Lower leg skin (tissue), 4 donors: ENCODE measurements at regions not wholly inside any gene's neighbourhood (a gene's known extent, or its start where the extent isn't known, plus 50 kb on each side); places are given as distances from the start of the nearest gene placed in this dataset.

Experiments
- DNase-seq, 2 donors: peaks; one replicate each; pipeline ENCODE4 v3.0.0-alpha.2; 2019; ENCODE audit warnings: low spot score in 2 of 2
- H3K4me3 ChIP-seq: fragments of 200-600 bp; sonication (generic); 2 replicates; pipeline ENCODE4 v1.5.1; 2017; ENCODE audit warnings: mild to moderate bottlenecking, low read depth; ENCODE audit not compliant: poor library complexity, severe bottlenecking
- POLR2A ChIP-seq, 2 donors: fragments of 450-650 bp; IDR thresholded peaks; one replicate each; pipeline ENCODE4 v1.6.1; 2016 to 2017; ENCODE audit warnings: antibody characterized with exemption in 2 of 2, mild to moderate bottlenecking in 1 of 2, moderate library complexity in 1 of 2
- WGBS, 2 donors: methylation state at CpG; one replicate each; pipeline ENCODE4 v1.1.5; 2018; 5-methylcytosine and 5-hydroxymethylcytosine counted together
- intact Hi-C: fragments of 100-400 bp; cut with DNase I; formaldehyde crosslinking; loops from one replicate; pipeline ENCODE4 v1.15.0; 2023; ENCODE audit warnings: low total_unique reads
- TF ChIP-seq, protein P1 (sequence below), 3 donors: fragments of 450-650 bp; IDR thresholded peaks; one replicate each; pipeline ENCODE4 v1.5.1; 2016; ENCODE audit warnings: antibody characterized with exemption in 3 of 3, mild to moderate bottlenecking in 3 of 3, moderate library complexity in 2 of 3

DNA sequence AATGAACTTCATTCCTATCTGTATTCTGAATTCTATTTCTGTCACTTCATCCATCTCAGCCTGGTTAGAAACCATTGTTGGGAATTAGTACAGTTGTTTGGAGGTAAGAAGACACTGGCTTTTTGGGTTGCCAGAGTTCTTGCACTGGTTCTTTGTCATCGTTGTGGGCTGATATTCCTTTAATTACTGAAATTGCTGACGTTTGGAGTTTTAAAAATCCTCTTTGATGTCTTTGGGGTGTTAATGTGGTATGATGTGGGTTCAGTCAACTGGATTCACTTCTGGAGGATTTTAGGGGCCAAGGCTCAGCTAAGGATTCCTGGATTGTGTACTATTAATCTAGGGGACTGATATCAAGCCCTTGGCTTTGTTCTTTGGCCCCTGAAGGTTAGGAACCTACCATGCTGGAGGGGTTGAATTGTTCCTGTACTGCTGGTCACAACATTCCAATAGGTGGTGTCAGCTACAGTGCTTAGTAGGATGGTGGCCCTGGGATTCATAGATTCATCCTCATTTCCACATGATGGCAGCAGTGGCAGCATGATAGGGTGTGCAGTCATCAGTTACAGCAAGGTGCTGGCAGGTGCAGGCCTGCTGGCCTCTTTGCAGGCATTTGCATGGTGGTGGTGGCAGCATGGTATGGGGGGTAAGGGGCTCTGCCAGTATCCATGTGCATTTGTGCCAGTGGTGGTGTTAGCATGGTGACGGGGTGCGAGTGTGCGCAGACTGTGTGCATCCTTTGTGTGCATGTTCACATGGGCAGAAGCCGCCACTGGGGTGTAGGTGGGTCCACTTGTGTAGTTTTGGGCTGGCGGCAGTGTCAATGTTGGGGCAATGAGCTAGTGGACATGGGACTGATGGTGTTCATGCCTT, 301.3 kb downstream of the TEX13C start:
- intact Hi-C loops: no loop called here
- H3K4me3 ChIP-seq: no peak overlapping the region
- TF ChIP-seq, protein P1, sequence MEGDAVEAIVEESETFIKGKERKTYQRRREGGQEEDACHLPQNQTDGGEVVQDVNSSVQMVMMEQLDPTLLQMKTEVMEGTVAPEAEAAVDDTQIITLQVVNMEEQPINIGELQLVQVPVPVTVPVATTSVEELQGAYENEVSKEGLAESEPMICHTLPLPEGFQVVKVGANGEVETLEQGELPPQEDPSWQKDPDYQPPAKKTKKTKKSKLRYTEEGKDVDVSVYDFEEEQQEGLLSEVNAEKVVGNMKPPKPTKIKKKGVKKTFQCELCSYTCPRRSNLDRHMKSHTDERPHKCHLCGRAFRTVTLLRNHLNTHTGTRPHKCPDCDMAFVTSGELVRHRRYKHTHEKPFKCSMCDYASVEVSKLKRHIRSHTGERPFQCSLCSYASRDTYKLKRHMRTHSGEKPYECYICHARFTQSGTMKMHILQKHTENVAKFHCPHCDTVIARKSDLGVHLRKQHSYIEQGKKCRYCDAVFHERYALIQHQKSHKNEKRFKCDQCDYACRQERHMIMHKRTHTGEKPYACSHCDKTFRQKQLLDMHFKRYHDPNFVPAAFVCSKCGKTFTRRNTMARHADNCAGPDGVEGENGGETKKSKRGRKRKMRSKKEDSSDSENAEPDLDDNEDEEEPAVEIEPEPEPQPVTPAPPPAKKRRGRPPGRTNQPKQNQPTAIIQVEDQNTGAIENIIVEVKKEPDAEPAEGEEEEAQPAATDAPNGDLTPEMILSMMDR (IDR thresholded peaks at IDR 0.05): no peak
- TF ChIP-seq POLR2A (IDR thresholded peaks at IDR 0.05): no peak
- WGBS, 2 donors: 82 to 94% methylated on average over 7 of the region's 7 CpGs
- no peak for DNase-seq

DNA sequence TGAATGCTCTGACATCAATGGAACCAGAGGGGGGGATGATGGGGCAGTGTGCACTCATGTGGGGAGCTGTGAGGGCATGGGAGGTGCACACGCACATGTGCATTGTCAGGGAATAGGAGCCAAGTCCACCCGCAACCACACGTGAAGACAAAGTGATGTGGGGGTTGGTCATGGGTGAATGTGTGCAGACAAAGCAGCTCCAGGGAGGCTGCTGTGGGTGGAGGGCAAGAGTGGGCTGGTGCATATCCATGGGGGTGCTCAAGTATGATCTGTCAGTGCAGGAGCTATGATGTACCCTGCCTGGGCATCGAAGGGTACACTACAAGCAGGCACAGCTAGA, 301.9 kb downstream of the TEX13C start:
- intact Hi-C loops: no loop called here
- H3K4me3 ChIP-seq: no peak overlapping the region
- TF ChIP-seq, protein P1 (IDR thresholded peaks at IDR 0.05): no peak
- no peak for TF ChIP-seq POLR2A (IDR thresholded peaks at IDR 0.05)
- WGBS, 2 donors: 82 to 98% methylated on average over 4 of the region's 4 CpGs
- no peak for DNase-seq

DNA sequence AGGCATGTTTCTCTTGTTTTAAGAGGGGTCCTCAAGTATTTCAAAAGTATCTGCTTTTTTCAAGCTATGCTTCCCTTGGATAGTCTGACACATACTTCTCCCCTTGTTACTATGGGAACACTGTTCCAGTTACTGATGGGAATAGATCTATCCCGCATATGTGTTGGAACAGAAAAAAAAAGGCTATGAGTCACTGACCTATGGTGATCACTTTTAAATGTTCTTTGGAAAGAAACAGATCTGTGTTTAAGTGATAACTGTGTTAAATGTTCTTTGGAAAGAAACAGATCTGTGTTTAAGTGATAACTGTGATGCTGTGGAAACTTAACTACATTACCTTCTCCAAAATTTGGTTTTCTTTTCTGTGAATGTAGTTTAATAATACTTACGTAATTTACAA, 303.2 kb downstream of the TEX13C start:
- no peak overlapping the region for H3K4me3 ChIP-seq
- intact Hi-C loops: no loop called here

DNA sequence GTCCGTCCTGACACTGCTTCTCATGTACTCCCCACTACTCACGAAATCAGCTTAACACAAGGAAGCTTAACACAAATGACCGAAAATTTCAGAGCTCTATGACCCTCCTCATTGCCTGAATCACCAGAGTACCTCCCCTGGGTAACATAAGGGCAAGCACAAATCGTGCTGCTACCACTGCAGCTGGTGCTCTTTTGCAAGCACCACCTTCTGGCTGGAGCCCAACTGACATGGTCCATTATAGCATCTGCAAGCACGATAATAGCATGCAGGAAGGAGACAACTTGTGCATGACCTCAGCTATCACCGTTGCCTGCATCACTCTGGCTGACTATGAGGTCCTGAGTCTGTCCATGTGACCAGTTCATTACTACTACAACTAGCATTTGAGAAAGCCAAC, 308.0 kb downstream of the TEX13C start:
- no peak overlapping the region for H3K4me3 ChIP-seq
- TF ChIP-seq POLR2A (IDR thresholded peaks at IDR 0.05): no peak
- TF ChIP-seq, protein P1 (IDR thresholded peaks at IDR 0.05): no peak
- DNase-seq: no peak
- WGBS, 2 donors: 42 to 77% methylated on average over 6 of the region's 6 CpGs
- intact Hi-C loops: no loop called here

More for the DNA sequence above, 303.2 kb downstream of the TEX13C start:
- no peak for DNase-seq
- TF ChIP-seq POLR2A (IDR thresholded peaks at IDR 0.05): no peak
- TF ChIP-seq, protein P1 (IDR thresholded peaks at IDR 0.05): no peak
- WGBS, 2 donors: 64 to 71% methylated on average over 2 of the region's 2 CpGs

DNA sequence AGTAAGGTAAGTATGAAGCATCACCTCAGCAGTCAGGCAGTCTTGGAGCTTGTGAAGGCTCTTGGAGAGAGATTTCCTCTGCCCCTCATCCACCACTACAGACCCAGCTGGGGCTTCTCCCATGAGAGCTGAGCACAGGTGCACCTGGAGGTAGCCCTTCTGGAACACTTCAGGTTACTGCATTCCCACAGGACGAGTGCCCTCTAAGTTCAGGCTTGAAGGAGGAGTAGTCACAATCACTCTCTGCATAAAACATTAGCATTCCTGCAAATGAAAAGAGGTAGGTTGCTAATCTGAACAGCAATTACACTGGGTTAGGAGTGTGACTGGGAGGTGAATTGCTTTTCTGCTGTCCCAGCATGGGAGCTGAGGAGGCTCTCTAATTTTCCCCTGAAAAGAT, 308.8 kb downstream of the TEX13C start:
- intact Hi-C loops: no loop called here
- 38% methylated on average over 1 of the region's 1 CpG; no CpG with 5 or more reads in 1 of the 2 donors for WGBS, 2 donors

More for the DNA sequence above, 308.8 kb downstream of the TEX13C start:
- TF ChIP-seq, protein P1 (IDR thresholded peaks at IDR 0.05): no peak
- TF ChIP-seq POLR2A (IDR thresholded peaks at IDR 0.05): no peak
- H3K4me3 ChIP-seq: no peak overlapping the region
- DNase-seq: no peak
